SK-N-SH (cell line): ENCODE measurements at regions not wholly inside any gene's neighbourhood (a gene's known extent, or its start where the extent isn't known, plus 50 kb on each side); places are given as distances from the start of the nearest gene placed in this dataset.

Source experiments
- CTCF ChIA-PET: fragments of 300-600, 350-600 bp; formaldehyde crosslinking; extraction: SDS; loops from one replicate; lab custom pipeline; 2021; lab: Yijun Ruan, JAX
- POLR2A ChIA-PET: fragments of 350-600 bp; sonication (Branson Sonifier 250); formaldehyde crosslinking; extraction: SDS; loops from one replicate; lab custom pipeline; 2020; ENCODE audit warnings: antibody characterized with exemption, inconsistent platforms; lab: Yijun Ruan, JAX
- DNase-seq: peaks from one replicate; pipeline ENCODE4 v3.0.0; 2012
- H2AFZ ChIP-seq: fragments of 200-600 bp; sonication (generic); 2 replicates; pipeline ENCODE4 v1.8.1; 2016; ENCODE audit warnings: antibody characterized with exemption, mild to moderate bottlenecking, low read depth
- H3F3A ChIP-seq: fragments of 200-600 bp; sonication (generic); replicated peaks from 2 replicates; pipeline ENCODE3; 2016; ENCODE audit warnings: antibody characterized with exemption, mild to moderate bottlenecking; ENCODE audit not compliant: insufficient read depth
- H3K27ac ChIP-seq, 2 experiments: fragments of 200-500 bp in 1 of 2; fragments of 200-600 bp in 1 of 2; sonication (Bioruptor generic) in 1 of 2; sonication (generic), shearing (Covaris generic) in 1 of 2; 2 replicates each; pipeline versions ENCODE4 v1.5.1 to v1.6.1; 2014 to 2016; ENCODE audit warnings: low read depth in 2 of 2, inconsistent platforms in 1 of 2, low read length in 1 of 2, mild to moderate bottlenecking in 1 of 2, mixed read lengths in 1 of 2
- H3K27me3 ChIP-seq: fragments of 200-600 bp; sonication (generic), shearing (Covaris generic); 2 replicates; pipeline ENCODE4 v1.6.1; 2016; ENCODE audit warnings: mixed run types; ENCODE audit not compliant: insufficient read depth
- H3K36me3 ChIP-seq, 2 experiments: fragments of 200-500 bp in 1 of 2; fragments of 200-600 bp in 1 of 2; sonication (Bioruptor generic) in 1 of 2; sonication (generic) in 1 of 2; replicated peaks in 1 of 2; 2 replicates each; pipeline versions ENCODE3 to v1.5.1; 2014 to 2016; ENCODE audit warnings: low read length in 1 of 2, mild to moderate bottlenecking in 1 of 2; ENCODE audit not compliant: insufficient read depth in 2 of 2, control insufficient read depth in 1 of 2
- H3K4me1 ChIP-seq, 2 experiments: fragments of 200-500 bp in 1 of 2; fragments of 200-600 bp in 1 of 2; sonication (Bioruptor generic) in 1 of 2; sonication (generic), shearing (Covaris generic) in 1 of 2; 2 replicates each; pipeline versions ENCODE4 v1.5.1 to v1.6.1; 2014 to 2016; ENCODE audit warnings: low read depth in 1 of 2, low read length in 1 of 2, mixed run types in 1 of 2; ENCODE audit not compliant: insufficient read depth in 2 of 2, control insufficient read depth in 1 of 2
- H3K4me2 ChIP-seq: fragments of 200-600 bp; sonication (generic), shearing (Covaris generic); 2 replicates; pipeline ENCODE4 v1.6.1; 2017; ENCODE audit warnings: mixed run types
- H3K4me3 ChIP-seq, 2 experiments: fragments of 200-500 bp in 1 of 2; fragments of 200-600 bp in 1 of 2; sonication (Bioruptor generic) in 1 of 2; sonication (generic), shearing (Covaris generic) in 1 of 2; 2 replicates each; pipeline versions ENCODE4 v1.5.1 to v1.8.1; 2014 to 2016; ENCODE audit warnings: low read depth in 2 of 2, inconsistent platforms in 1 of 2, low read length in 1 of 2, mild to moderate bottlenecking in 1 of 2, mixed read lengths in 1 of 2, moderate library complexity in 1 of 2
- H3K79me2 ChIP-seq: fragments of 200-600 bp; sonication (generic); 2 replicates; pipeline ENCODE4 v1.8.1; 2017; ENCODE audit warnings: mild to moderate bottlenecking; ENCODE audit not compliant: insufficient read depth
- H3K9ac ChIP-seq: fragments of 200-600 bp; sonication (generic); 2 replicates; pipeline ENCODE4 v1.6.1; 2017; ENCODE audit warnings: mixed run types
- H3K9me2 ChIP-seq: fragments of 200-600 bp; sonication (generic); 2 replicates; pipeline ENCODE4 v1.6.1; 2017; ENCODE audit warnings: mixed run types
- H3K9me3 ChIP-seq: fragments of 200-600 bp; sonication (generic); 2 replicates; pipeline ENCODE4 v1.6.1; 2017; ENCODE audit warnings: mixed run types, mild to moderate bottlenecking, moderate library complexity
- H4K20me1 ChIP-seq: fragments of 200-600 bp; sonication (generic); 2 replicates; pipeline ENCODE4 v1.6.1; 2017; ENCODE audit warnings: mild to moderate bottlenecking, mixed run types; ENCODE audit not compliant: insufficient read depth
- ELF1 ChIP-seq: IDR thresholded peaks from 2 replicates; pipeline ENCODE4 v1.4.0; 2012
- EP300 ChIP-seq, 2 experiments: IDR thresholded peaks; 2 replicates each; pipeline versions ENCODE4 v1.4.0 to v1.6.1; 2012; ENCODE audit warnings: borderline replicate concordance in 1 of 2, low read depth in 1 of 2, low read length in 1 of 2
- EZH2phosphoT487 ChIP-seq: fragments of 200-600 bp; sonication (generic); IDR thresholded peaks from 2 replicates; pipeline ENCODE4 v1.6.1; 2017; ENCODE audit warnings: low read depth, mixed run types, mild to moderate bottlenecking, antibody characterized with exemption, moderate library complexity, borderline replicate concordance
- FOXM1 ChIP-seq: IDR thresholded peaks from 2 replicates; pipeline ENCODE4 v1.4.0; 2012; ENCODE audit warnings: low read depth, mild to moderate bottlenecking
- GATA2 ChIP-seq: sonication (generic); formaldehyde crosslinking; IDR thresholded peaks from 2 replicates; pipeline ENCODE4 v1.5.0; 2020; ENCODE audit warnings: mild to moderate bottlenecking, missing genetic modification reagents
- JUND ChIP-seq: IDR thresholded peaks from 2 replicates; pipeline ENCODE4 v1.4.0; 2012
- MEF2A ChIP-seq: IDR thresholded peaks from 2 replicates; pipeline ENCODE4 v1.4.0; 2012; ENCODE audit warnings: low read depth, borderline replicate concordance
- RCOR1 ChIP-seq: fragments of 150-350 bp; IDR thresholded peaks from 2 replicates; pipeline ENCODE4 v1.6.1; 2017; ENCODE audit warnings: antibody characterized with exemption, low read length
- REST ChIP-seq: IDR thresholded peaks from 2 replicates; pipeline ENCODE4 v1.6.1; 2012; ENCODE audit warnings: mild to moderate bottlenecking, low read depth, low read length, moderate library complexity
- RXRA ChIP-seq: IDR thresholded peaks from 2 replicates; pipeline ENCODE4 v1.4.0; 2012; ENCODE audit warnings: low read depth, mild to moderate bottlenecking, borderline replicate concordance
- SMC3 ChIP-seq: IDR thresholded peaks from 2 replicates; pipeline ENCODE4 v1.6.1; 2012; ENCODE audit warnings: low read depth, low read length, improper control_type of control experiment
- TEAD4 ChIP-seq: IDR thresholded peaks from 2 replicates; pipeline ENCODE4 v1.4.0; 2012; ENCODE audit warnings: mild to moderate bottlenecking, borderline replicate concordance; ENCODE audit not compliant: insufficient read depth
- USF1 ChIP-seq: IDR thresholded peaks from 2 replicates; pipeline ENCODE4 v1.4.0; 2012; ENCODE audit warnings: low read depth, borderline replicate concordance
- WGBS: methylation state at CpG from one replicate; pipeline ENCODE4 v1.1.6; 2017; ENCODE audit warnings: low lambda C conversion rate; 5-methylcytosine and 5-hydroxymethylcytosine counted together

- TF ChIP-seq SMC3 (no peak), USF1 (no peak)
Measured at GRCh38 chr1:191025896-191026642, 548.4 kb upstream of the BRINP3 start.

GRCh38 chr1:191026828-191027227 is 549.2 kb upstream of the BRINP3 start:
- Histone ChIP-seq H3K9ac (no peak overlapping the region), H3K27ac (no peak overlapping the region), H3K9me2 (no peaks in the 10 kb centered on the region), H2AFZ (no peak overlapping the region), H3K36me3 (no peaks in the 10 kb centered on the region), H3F3A (no peaks in the 10 kb centered on the region), H3K9me3 (no peaks in the 10 kb centered on the region), H3K27me3 (no peaks in the 10 kb centered on the region), H3K79me2 (no peaks in the 10 kb centered on the region), H3K4me2 (no peak overlapping the region), H4K20me1 (no peaks in the 10 kb centered on the region), H3K4me1 (peaks cover 0 to 10% of the 10 kb centered on the region in 2 experiments; a peak in 2 of 4 replicates), H3K4me3 (no peak overlapping the region)
- TF ChIP-seq ELF1 (no peak), RCOR1 (no peak), EP300 (IDR thresholded peaks at IDR 0.05; ENCODE audit: borderline replicate concordance in 1 of 2, low read depth in 1 of 2, low read length in 1 of 2) (no peak), GATA2 (CRISPR knock-in tag) (no peak), REST (no peak), EZH2phosphoT487 (no peak), FOXM1 (no peak), SMC3 (no peak), RXRA (no peak), MEF2A (no peak), TEAD4 (no peak), JUND (no peak)
- WGBS, result 0% methylated on average over 3 of the region's 5 CpGs
- DNase-seq, result no peak
- ChIA-PET CTCF (no interaction called here), POLR2A (no interaction called here)

More at GRCh38 chr1:191025896-191026642, 548.4 kb upstream of the BRINP3 start:
- DNase-seq, result no peak
- H3F3A ChIP-seq, result no peaks in the 10 kb centered on the region
- no peak overlapping the region for H3K4me2 ChIP-seq
- no peaks in the 10 kb centered on the region for H4K20me1 ChIP-seq
- 67% methylated on average over 16 of the region's 33 CpGs for WGBS
- H3K9me3 ChIP-seq, result no peaks in the 10 kb centered on the region
- no peak overlapping the region for H3K4me3 ChIP-seq
- H3K9ac ChIP-seq, result no peak overlapping the region
- no peak overlapping the region for H2AFZ ChIP-seq
- peaks cover 0 to 10% of the 10 kb centered on the region in 2 experiments; a peak in 2 of 4 replicates for H3K4me1 ChIP-seq
- no peaks in the 10 kb centered on the region for H3K79me2 ChIP-seq
- ChIA-PET POLR2A (no interaction called here), CTCF (no interaction called here)
- H3K36me3 ChIP-seq, result no peaks in the 10 kb centered on the region
- no peaks in the 10 kb centered on the region for H3K9me2 ChIP-seq
- no peaks in the 10 kb centered on the region for H3K27me3 ChIP-seq
- H3K27ac ChIP-seq, result no peak overlapping the region
